ENCODE measurements at regions not wholly inside any gene's neighbourhood (a gene's known extent, or its start where the extent isn't known, plus 50 kb on each side); places are given as distances from the start of the nearest gene placed in this dataset.

- Histone ChIP-seq H3K9me3 (ENCODE audit: insufficient read depth, low read length) (no peaks in the 10 kb centered on the region), H3K27me3 (ENCODE audit: insufficient read depth, insufficient read length) (peaks cover 5% of the 10 kb centered on the region), H3K4me1 (ENCODE audit: insufficient read depth, insufficient read length) (peaks cover 8% of the 10 kb centered on the region), H3K9ac (ENCODE audit: insufficient read length, low read depth) (no peak overlapping the region), H3K36me3 (ENCODE audit: insufficient read depth, insufficient read length, low read length) (no peaks in the 10 kb centered on the region), H3K4me3 (ENCODE audit: insufficient read length, low read depth) (no peak overlapping the region)
- no peak for TF ChIP-seq ZNF274 (IDR thresholded peaks at IDR 0.05; ENCODE audit: low read depth, low read length)
- TF ChIP-seq YY1 (IDR thresholded peaks at IDR 0.05; ENCODE audit: insufficient read depth, insufficient read length) = no peak
- no peak for TF ChIP-seq SUZ12 (IDR thresholded peaks at IDR 0.05; ENCODE audit: extremely low read depth, insufficient read depth, insufficient read length)
- DNase-seq (ENCODE audit: low read depth, low spot score) = peak; percentile 38
These were observed 74.6 kb upstream of the NFIA start for GRCh38 chr1:61007534-61008364.

GRCh38 chr1:61005614-61006580 lies 76.5 kb upstream of the NFIA start:
- peak overlapping the region; percentile 53 for H3K9ac ChIP-seq (ENCODE audit: insufficient read length, low read depth)
- peak overlapping the region; percentile 5 for H3K4me3 ChIP-seq (ENCODE audit: insufficient read length, low read depth)
- peak; percentile 95 for DNase-seq (ENCODE audit: low read depth, low spot score)
- no peaks in the 10 kb centered on the region for H3K9me3 ChIP-seq (ENCODE audit: insufficient read depth, low read length)
- TF ChIP-seq YY1 (IDR thresholded peaks at IDR 0.05; ENCODE audit: insufficient read depth, insufficient read length) (no peak), ZNF274 (IDR thresholded peaks at IDR 0.05; ENCODE audit: low read depth, low read length) (no peak), SUZ12 (IDR thresholded peaks at IDR 0.05; ENCODE audit: extremely low read depth, insufficient read depth, insufficient read length) (no peak)
- H3K4me1 ChIP-seq (ENCODE audit: insufficient read depth, insufficient read length) = peaks cover 8% of the 10 kb centered on the region
- no peaks in the 10 kb centered on the region for H3K36me3 ChIP-seq (ENCODE audit: insufficient read depth, insufficient read length, low read length)
- peaks cover 9% of the 10 kb centered on the region for H3K27me3 ChIP-seq (ENCODE audit: insufficient read depth, insufficient read length)

GRCh38 chr1:61004262-61005003 lies 77.9 kb upstream of the NFIA start:
- no peaks in the 10 kb centered on the region for H3K9me3 ChIP-seq (ENCODE audit: insufficient read depth, low read length)
- TF ChIP-seq YY1 (IDR thresholded peaks at IDR 0.05; ENCODE audit: insufficient read depth, insufficient read length) = no peak
- no peak for TF ChIP-seq ZNF274 (IDR thresholded peaks at IDR 0.05; ENCODE audit: low read depth, low read length)
- TF ChIP-seq SUZ12 (IDR thresholded peaks at IDR 0.05; ENCODE audit: extremely low read depth, insufficient read depth, insufficient read length) = no peak
- H3K36me3 ChIP-seq (ENCODE audit: insufficient read depth, insufficient read length, low read length) = no peaks in the 10 kb centered on the region
- H3K4me1 ChIP-seq (ENCODE audit: insufficient read depth, insufficient read length) = peaks cover 8% of the 10 kb centered on the region
- H3K27me3 ChIP-seq (ENCODE audit: insufficient read depth, insufficient read length) = peaks cover 12% of the 10 kb centered on the region
- H3K9ac ChIP-seq (ENCODE audit: insufficient read length, low read depth) = no peak overlapping the region
- DNase-seq (ENCODE audit: low read depth, low spot score) = no peak
- H3K4me3 ChIP-seq (ENCODE audit: insufficient read length, low read depth) = no peak overlapping the region

DNA sequence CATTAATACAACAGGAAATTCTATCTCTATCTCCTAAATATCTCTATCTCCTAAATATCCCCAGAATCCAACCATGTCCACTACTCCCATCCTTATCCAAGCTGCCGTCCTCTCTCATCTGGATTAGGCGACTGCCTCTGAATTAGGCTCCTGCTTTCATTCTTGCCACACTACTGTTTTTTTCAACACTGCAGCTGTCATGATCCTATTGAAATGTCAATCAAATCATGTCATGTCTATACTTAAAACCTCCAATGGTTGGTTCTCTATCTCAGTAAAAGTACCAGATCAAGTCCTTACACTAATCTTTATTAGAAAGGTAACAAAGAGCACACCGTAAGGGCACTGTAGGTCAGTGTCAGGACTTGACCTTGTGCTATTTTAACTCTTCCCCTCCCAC lies 82.0 kb upstream of the NFIA start:
- Histone ChIP-seq H3K4me3 (ENCODE audit: insufficient read length, low read depth) (no peak overlapping the region), H3K4me1 (ENCODE audit: insufficient read depth, insufficient read length) (peaks cover 5% of the 10 kb centered on the region), H3K36me3 (ENCODE audit: insufficient read depth, insufficient read length, low read length) (no peaks in the 10 kb centered on the region), H3K9ac (ENCODE audit: insufficient read length, low read depth) (no peak overlapping the region), H3K27me3 (ENCODE audit: insufficient read depth, insufficient read length) (peaks cover 12% of the 10 kb centered on the region), H3K9me3 (ENCODE audit: insufficient read depth, low read length) (no peaks in the 10 kb centered on the region)
- no peak for TF ChIP-seq YY1 (IDR thresholded peaks at IDR 0.05; ENCODE audit: insufficient read depth, insufficient read length)
- TF ChIP-seq SUZ12 (IDR thresholded peaks at IDR 0.05; ENCODE audit: extremely low read depth, insufficient read depth, insufficient read length) = no peak
- TF ChIP-seq ZNF274 (IDR thresholded peaks at IDR 0.05; ENCODE audit: low read depth, low read length) = no peak
- DNase-seq (ENCODE audit: low read depth, low spot score) = no peak

DNA sequence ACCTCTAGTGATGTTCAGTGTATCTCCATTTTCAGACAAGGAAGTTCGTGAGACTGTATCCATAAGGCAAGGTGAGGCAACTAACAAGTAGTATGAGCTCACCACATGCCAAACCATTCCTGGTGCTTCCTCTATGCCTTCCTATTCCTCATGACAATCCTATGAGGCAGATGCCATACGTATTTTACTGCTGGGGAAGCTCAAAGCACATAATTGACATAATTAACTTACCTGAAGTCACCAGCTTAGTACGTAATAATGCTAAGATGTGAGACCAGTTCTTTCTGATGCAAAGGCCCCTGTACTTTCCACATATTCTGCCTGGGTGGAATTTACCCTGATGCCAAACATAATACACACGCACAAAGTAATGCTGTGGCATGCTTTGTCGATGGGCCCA lies 83.6 kb upstream of the NFIA start:
- H3K4me3 ChIP-seq (ENCODE audit: insufficient read length, low read depth) = no peak overlapping the region
- peaks cover 12% of the 10 kb centered on the region for H3K27me3 ChIP-seq (ENCODE audit: insufficient read depth, insufficient read length)

GRCh38 chr1:60994828-60995492 lies 87.4 kb upstream of the NFIA start:
- Histone ChIP-seq H3K4me3 (ENCODE audit: insufficient read length, low read depth) (no peak overlapping the region), H3K9me3 (ENCODE audit: insufficient read depth, low read length) (0 out of 2 replicates have a peak, but pooled peaks cover 7% of the 10 kb centered on the region), H3K27me3 (ENCODE audit: insufficient read depth, insufficient read length) (no peaks in the 10 kb centered on the region), H3K36me3 (ENCODE audit: insufficient read depth, insufficient read length, low read length) (no peaks in the 10 kb centered on the region), H3K4me1 (ENCODE audit: insufficient read depth, insufficient read length) (no peaks in the 10 kb centered on the region), H3K9ac (ENCODE audit: insufficient read length, low read depth) (no peak overlapping the region)
- TF ChIP-seq SUZ12 (IDR thresholded peaks at IDR 0.05; ENCODE audit: extremely low read depth, insufficient read depth, insufficient read length) (no peak), YY1 (IDR thresholded peaks at IDR 0.05; ENCODE audit: insufficient read depth, insufficient read length) (no peak), ZNF274 (IDR thresholded peaks at IDR 0.05; ENCODE audit: low read depth, low read length) (no peak)
- DNase-seq (ENCODE audit: low read depth, low spot score) = no peak

More for the DNA sequence above, 83.6 kb upstream of the NFIA start:
- no peak for TF ChIP-seq ZNF274 (IDR thresholded peaks at IDR 0.05; ENCODE audit: low read depth, low read length)
- TF ChIP-seq SUZ12 (IDR thresholded peaks at IDR 0.05; ENCODE audit: extremely low read depth, insufficient read depth, insufficient read length) = no peak
- no peak for TF ChIP-seq YY1 (IDR thresholded peaks at IDR 0.05; ENCODE audit: insufficient read depth, insufficient read length)
- Histone ChIP-seq H3K9ac (ENCODE audit: insufficient read length, low read depth) (no peak overlapping the region), H3K4me1 (ENCODE audit: insufficient read depth, insufficient read length) (no peaks in the 10 kb centered on the region), H3K9me3 (ENCODE audit: insufficient read depth, low read length) (no peaks in the 10 kb centered on the region), H3K36me3 (ENCODE audit: insufficient read depth, insufficient read length, low read length) (no peaks in the 10 kb centered on the region)
- no peak for DNase-seq (ENCODE audit: low read depth, low spot score)
